ENCODE measurements at regions not wholly inside any gene's neighbourhood (a gene's known extent, or its start where the extent isn't known, plus 50 kb on each side); places are given as distances from the start of the nearest gene placed in this dataset.

DNA sequence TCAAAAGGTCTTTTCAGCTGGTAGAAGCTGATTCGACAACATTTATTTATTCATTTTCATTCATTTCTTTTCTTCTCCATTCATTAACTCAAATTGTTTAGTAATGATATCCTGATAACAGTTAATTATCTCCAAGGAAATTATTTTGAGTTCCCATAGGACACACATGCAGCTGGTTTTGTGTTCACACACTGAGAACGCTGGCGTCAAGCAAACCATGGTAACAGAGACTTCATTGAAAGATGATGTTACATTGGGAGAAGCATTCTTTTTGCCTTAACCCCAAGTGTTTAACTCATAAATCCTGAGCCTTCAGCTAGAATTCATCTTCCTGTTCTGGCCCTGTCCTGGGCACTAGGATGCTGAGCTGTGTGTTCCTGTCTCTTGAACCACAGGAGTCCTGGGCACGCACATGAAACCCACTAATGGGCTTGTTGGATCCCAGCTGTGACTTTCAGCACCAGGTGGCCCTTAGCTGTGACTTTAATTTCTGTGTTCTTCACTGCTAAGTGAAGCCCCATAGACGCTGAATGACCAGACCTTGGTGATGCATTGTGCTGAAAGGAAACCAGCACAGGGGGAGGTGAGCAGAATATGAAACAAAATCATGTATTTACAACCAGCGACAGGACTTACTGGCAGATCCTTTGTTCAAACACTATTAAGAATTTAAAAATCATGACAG is 121.5 kb upstream of the PRSS58 start:
- TF ChIP-seq, protein P1, sequence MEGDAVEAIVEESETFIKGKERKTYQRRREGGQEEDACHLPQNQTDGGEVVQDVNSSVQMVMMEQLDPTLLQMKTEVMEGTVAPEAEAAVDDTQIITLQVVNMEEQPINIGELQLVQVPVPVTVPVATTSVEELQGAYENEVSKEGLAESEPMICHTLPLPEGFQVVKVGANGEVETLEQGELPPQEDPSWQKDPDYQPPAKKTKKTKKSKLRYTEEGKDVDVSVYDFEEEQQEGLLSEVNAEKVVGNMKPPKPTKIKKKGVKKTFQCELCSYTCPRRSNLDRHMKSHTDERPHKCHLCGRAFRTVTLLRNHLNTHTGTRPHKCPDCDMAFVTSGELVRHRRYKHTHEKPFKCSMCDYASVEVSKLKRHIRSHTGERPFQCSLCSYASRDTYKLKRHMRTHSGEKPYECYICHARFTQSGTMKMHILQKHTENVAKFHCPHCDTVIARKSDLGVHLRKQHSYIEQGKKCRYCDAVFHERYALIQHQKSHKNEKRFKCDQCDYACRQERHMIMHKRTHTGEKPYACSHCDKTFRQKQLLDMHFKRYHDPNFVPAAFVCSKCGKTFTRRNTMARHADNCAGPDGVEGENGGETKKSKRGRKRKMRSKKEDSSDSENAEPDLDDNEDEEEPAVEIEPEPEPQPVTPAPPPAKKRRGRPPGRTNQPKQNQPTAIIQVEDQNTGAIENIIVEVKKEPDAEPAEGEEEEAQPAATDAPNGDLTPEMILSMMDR (conservative IDR thresholded peaks at IDR 0.05) = no peak
- TF ChIP-seq ZFX (IDR thresholded peaks at IDR 0.05) = no peak
